Mesenchymal stem cell (in vitro differentiated cells and primary cell): ENCODE measurements at regions not wholly inside any gene's neighbourhood (a gene's known extent, or its start where the extent isn't known, plus 50 kb on each side); places are given as distances from the start of the nearest gene placed in this dataset.

Experiments
- DNase-seq: peaks from one replicate; pipeline ENCODE4 v3.0.0-alpha.2; 2013
- H2AFZ ChIP-seq: one replicate; pipeline ENCODE4 v1.6.1; 2013; ENCODE audit warnings: low read depth, mild to moderate bottlenecking, control low read depth, inconsistent platforms, low read length, moderate library complexity
- H2AK5ac ChIP-seq: 2 replicates; pipeline ENCODE4 v1.6.1; 2013; ENCODE audit warnings: low read length, moderate library complexity, mild to moderate bottlenecking, inconsistent platforms; ENCODE audit not compliant: severe bottlenecking
- H2BK120ac ChIP-seq: one replicate; pipeline ENCODE4 v1.6.1; 2013; ENCODE audit warnings: low read depth, mild to moderate bottlenecking, inconsistent platforms, low read length, moderate library complexity
- H2BK12ac ChIP-seq, 2 experiments: one replicate each; pipeline ENCODE4 v1.6.1; 2013; ENCODE audit warnings: inconsistent platforms in 2 of 2, low read length in 2 of 2, mild to moderate bottlenecking in 2 of 2, moderate library complexity in 2 of 2, control low read depth in 1 of 2
- H2BK15ac ChIP-seq: one replicate; pipeline ENCODE4 v1.6.1; 2013; ENCODE audit warnings: mild to moderate bottlenecking, low read depth, inconsistent platforms; ENCODE audit not compliant: poor library complexity, severe bottlenecking
- H2BK5ac ChIP-seq: 2 replicates; pipeline ENCODE4 v1.6.1; 2013; ENCODE audit warnings: low read depth, mild to moderate bottlenecking, low read length, control low read depth, inconsistent platforms; ENCODE audit not compliant: poor library complexity, severe bottlenecking
- H3K14ac ChIP-seq, 2 experiments: one replicate each; pipeline ENCODE4 v1.6.1; 2013; ENCODE audit warnings: inconsistent platforms in 2 of 2, low read length in 2 of 2, control low read depth in 1 of 2, mild to moderate bottlenecking in 1 of 2, moderate library complexity in 1 of 2
- H3K18ac ChIP-seq, 2 experiments: one replicate each; pipeline ENCODE4 v1.6.1; 2013; ENCODE audit warnings: inconsistent platforms in 2 of 2, low read length in 2 of 2, control low read depth in 1 of 2, low read depth in 1 of 2, mild to moderate bottlenecking in 1 of 2
- H3K23ac ChIP-seq, 2 experiments: one replicate each; pipeline ENCODE4 v1.6.1; 2013; ENCODE audit warnings: inconsistent platforms in 2 of 2, low read length in 2 of 2, mild to moderate bottlenecking in 2 of 2, moderate library complexity in 2 of 2, control low read depth in 1 of 2
- H3K27ac ChIP-seq: 2 replicates; pipeline ENCODE4 v1.5.1; 2013; ENCODE audit warnings: mild to moderate bottlenecking, moderate library complexity, low read length, control low read depth, inconsistent platforms; ENCODE audit not compliant: poor library complexity, severe bottlenecking
- H3K27me3 ChIP-seq, 2 experiments: 2 replicates each; pipeline versions ENCODE4 v1.6.1 to v1.7.0; 2013; ENCODE audit warnings: low read length in 2 of 2, mild to moderate bottlenecking in 2 of 2, moderate library complexity in 2 of 2, control low read depth in 1 of 2, inconsistent platforms in 1 of 2; ENCODE audit not compliant: control insufficient read depth in 1 of 2, insufficient read depth in 1 of 2
- H3K36me3 ChIP-seq, 2 experiments: 2 replicates each; pipeline versions ENCODE4 v1.6.1 to v1.7.0; 2013; ENCODE audit warnings: low read length in 2 of 2, control low read depth in 1 of 2, inconsistent platforms in 1 of 2, low read depth in 1 of 2, mild to moderate bottlenecking in 1 of 2; ENCODE audit not compliant: insufficient read depth in 2 of 2, control insufficient read depth in 1 of 2
- H3K4ac ChIP-seq, 2 experiments: one replicate each; pipeline ENCODE4 v1.6.1; 2013; ENCODE audit warnings: inconsistent platforms in 2 of 2, low read length in 2 of 2, mild to moderate bottlenecking in 2 of 2, moderate library complexity in 2 of 2, control low read depth in 1 of 2, low read depth in 1 of 2
- H3K4me1 ChIP-seq: 2 replicates; pipeline ENCODE4 v1.6.1; 2013; ENCODE audit warnings: low read depth, low read length, control low read depth; ENCODE audit not compliant: control insufficient read depth, insufficient read depth
- H3K4me2 ChIP-seq: 2 replicates; pipeline ENCODE4 v1.6.1; 2013; ENCODE audit warnings: low read length, mild to moderate bottlenecking, inconsistent platforms; ENCODE audit not compliant: poor library complexity, severe bottlenecking
- H3K4me3 ChIP-seq, 2 experiments: 2 replicates each; pipeline versions ENCODE4 v1.5.1 to v1.7.0; 2013; ENCODE audit warnings: low read length in 2 of 2, mild to moderate bottlenecking in 2 of 2, control low read depth in 1 of 2, low read depth in 1 of 2; ENCODE audit not compliant: insufficient read depth in 1 of 2
- H3K79me1 ChIP-seq: replicated peaks from 2 replicates; pipeline ENCODE4 v1.6.1; 2013; ENCODE audit warnings: mild to moderate bottlenecking, control low read depth, low read length, inconsistent platforms; ENCODE audit not compliant: poor library complexity, severe bottlenecking
- H3K9ac ChIP-seq: 2 replicates; pipeline ENCODE4 v1.7.0; 2013; ENCODE audit warnings: mild to moderate bottlenecking, low read length, moderate library complexity
- H3K9me3 ChIP-seq: 2 replicates; pipeline ENCODE4 v1.7.0; 2013; ENCODE audit warnings: mild to moderate bottlenecking, low read length; ENCODE audit not compliant: control insufficient read depth
- H4K8ac ChIP-seq: one replicate; pipeline ENCODE4 v1.6.1; 2013; ENCODE audit warnings: inconsistent platforms, mild to moderate bottlenecking, low read length, moderate library complexity
- H4K91ac ChIP-seq: one replicate; pipeline ENCODE4 v1.6.1; 2013; ENCODE audit warnings: mild to moderate bottlenecking, low read length, inconsistent platforms
- WGBS: methylation state at CpG from one replicate; pipeline ENCODE4 v1.1.7; 2013; ENCODE audit warnings: mixed read lengths; 5-methylcytosine and 5-hydroxymethylcytosine counted together

DNA sequence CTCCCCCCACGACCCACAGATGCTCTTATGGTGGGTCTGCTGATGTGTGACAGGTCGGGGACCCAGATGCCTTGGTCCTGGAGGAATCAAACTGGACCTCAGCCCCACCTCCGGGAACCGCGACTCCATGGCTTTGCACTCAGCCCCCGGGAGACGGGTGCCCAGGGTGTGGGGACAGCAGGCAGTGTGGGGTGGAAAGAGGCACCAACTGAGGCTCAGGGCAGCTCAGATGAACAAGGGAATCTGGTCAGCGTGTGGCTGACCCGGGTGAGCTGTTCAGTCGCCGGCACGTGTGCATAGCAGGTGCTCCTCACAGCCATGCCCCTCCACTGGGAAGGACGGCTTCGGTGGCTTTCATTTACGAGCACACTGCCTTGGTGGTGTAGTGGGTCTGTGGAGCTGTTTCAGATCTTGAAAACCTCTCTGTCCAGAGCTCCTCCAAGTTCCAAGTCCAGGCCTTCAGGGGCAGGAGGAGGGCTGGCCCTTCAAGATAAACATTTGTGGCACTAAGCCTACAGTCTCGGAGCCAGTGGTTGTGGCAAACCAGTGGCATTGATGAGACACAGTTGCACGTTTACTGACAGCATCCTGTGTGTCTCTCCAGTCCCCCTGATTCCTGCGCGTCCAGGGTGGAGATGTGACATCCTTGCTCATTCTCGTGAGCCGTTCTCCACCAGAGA lies 471.2 kb upstream of the HS6ST1 start:
- H3K9me3 ChIP-seq, result no peaks in the 10 kb centered on the region

DNA sequence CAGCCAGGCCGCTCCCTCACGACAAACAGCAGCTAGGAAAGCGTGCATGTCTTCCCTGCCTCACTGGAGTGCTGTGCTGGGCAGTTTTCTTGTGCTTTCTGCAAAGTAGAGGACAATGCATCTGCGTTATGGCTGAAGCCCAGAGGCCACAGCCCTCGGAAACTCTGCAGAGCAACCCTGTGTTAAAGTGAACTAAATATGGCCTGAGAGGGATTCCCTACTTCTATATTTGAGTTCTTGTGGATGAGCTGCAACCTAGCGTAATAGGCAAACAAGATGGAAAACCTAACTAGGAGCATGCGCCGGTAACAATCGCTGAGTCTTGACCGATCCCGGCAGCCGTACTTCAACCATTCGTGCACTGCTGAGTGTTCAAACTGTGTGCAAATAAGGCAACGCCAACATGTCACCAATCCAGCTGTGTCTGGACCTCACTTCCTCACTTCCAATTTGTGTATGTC lies 471.9 kb upstream of the HS6ST1 start:
- no peaks in the 10 kb centered on the region for H3K9me3 ChIP-seq
- H3K14ac ChIP-seq, result no peak overlapping the region
- H3K18ac ChIP-seq, result no peak overlapping the region
- no peak overlapping the region for H2BK5ac ChIP-seq
- no peak overlapping the region for H2BK120ac ChIP-seq
- H3K4me3 ChIP-seq, result no peak overlapping the region
- H2AK5ac ChIP-seq, result no peak overlapping the region
- H3K9ac ChIP-seq, result no peak overlapping the region
- H3K4me1 ChIP-seq, result peaks cover 3% of the 10 kb centered on the region
- DNase-seq, result no peak
- H2BK15ac ChIP-seq, result no peak overlapping the region
- H3K36me3 ChIP-seq, result no peaks in the 10 kb centered on the region
- 80% methylated on average over 13 of the region's 14 CpGs for WGBS
- H2AFZ ChIP-seq, result no peak overlapping the region
- H4K8ac ChIP-seq, result no peak overlapping the region
- H2BK12ac ChIP-seq, result no peak overlapping the region
- H3K4me2 ChIP-seq, result no peak overlapping the region
- H3K27me3 ChIP-seq, result peaks cover 0 to 32% of the 10 kb centered on the region in 2 experiments
- H3K27ac ChIP-seq, result no peak overlapping the region
- no peaks in the 10 kb centered on the region for H3K79me1 ChIP-seq
- no peak overlapping the region for H3K4ac ChIP-seq
- H4K91ac ChIP-seq, result no peak overlapping the region
- H3K23ac ChIP-seq, result no peak overlapping the region

More for the DNA sequence above, 471.2 kb upstream of the HS6ST1 start:
- H2BK120ac ChIP-seq, result no peak overlapping the region
- no peak overlapping the region for H3K9ac ChIP-seq
- no peak overlapping the region for H2BK12ac ChIP-seq
- DNase-seq, result no peak
- H2AFZ ChIP-seq, result no peak overlapping the region
- no peak overlapping the region for H3K23ac ChIP-seq
- peaks cover 3% of the 10 kb centered on the region for H3K4me1 ChIP-seq
- H3K4ac ChIP-seq, result no peak overlapping the region
- H3K27ac ChIP-seq, result no peak overlapping the region
- H3K79me1 ChIP-seq, result no peaks in the 10 kb centered on the region
- no peak overlapping the region for H3K4me3 ChIP-seq
- no peaks in the 10 kb centered on the region for H3K36me3 ChIP-seq
- no peak overlapping the region for H2BK5ac ChIP-seq
- no peak overlapping the region for H2AK5ac ChIP-seq
- H3K14ac ChIP-seq, result no peak overlapping the region
- no peak overlapping the region for H3K18ac ChIP-seq
- no peak overlapping the region for H4K8ac ChIP-seq
- no peak overlapping the region for H3K4me2 ChIP-seq
- peaks cover 0 to 27% of the 10 kb centered on the region in 2 experiments for H3K27me3 ChIP-seq
- WGBS, result 83% methylated on average over 21 of the region's 21 CpGs
- no peak overlapping the region for H2BK15ac ChIP-seq
- no peak overlapping the region for H4K91ac ChIP-seq

GRCh38 chr2:128791120-128791984 lies 472.7 kb upstream of the HS6ST1 start:
- Histone ChIP-seq H2BK120ac (no peak overlapping the region), H3K23ac (no peak overlapping the region), H2BK12ac (no peak overlapping the region), H3K9ac (no peak overlapping the region), H2AFZ (no peak overlapping the region), H4K8ac (no peak overlapping the region), H3K4ac (no peak overlapping the region), H3K36me3 (no peaks in the 10 kb centered on the region), H3K14ac (no peak overlapping the region), H3K9me3 (no peaks in the 10 kb centered on the region), H2BK5ac (no peak overlapping the region), H2AK5ac (no peak overlapping the region), H3K27ac (no peak overlapping the region), H3K18ac (no peak overlapping the region), H3K4me1 (peaks cover 3% of the 10 kb centered on the region), H3K4me2 (no peak overlapping the region), H3K27me3 (peaks cover 0 to 39% of the 10 kb centered on the region in 2 experiments), H2BK15ac (no peak overlapping the region), H3K79me1 (no peaks in the 10 kb centered on the region), H3K4me3 (no peak overlapping the region), H4K91ac (no peak overlapping the region)
- 89% methylated on average over 24 of the region's 24 CpGs for WGBS
- no peak for DNase-seq

DNA sequence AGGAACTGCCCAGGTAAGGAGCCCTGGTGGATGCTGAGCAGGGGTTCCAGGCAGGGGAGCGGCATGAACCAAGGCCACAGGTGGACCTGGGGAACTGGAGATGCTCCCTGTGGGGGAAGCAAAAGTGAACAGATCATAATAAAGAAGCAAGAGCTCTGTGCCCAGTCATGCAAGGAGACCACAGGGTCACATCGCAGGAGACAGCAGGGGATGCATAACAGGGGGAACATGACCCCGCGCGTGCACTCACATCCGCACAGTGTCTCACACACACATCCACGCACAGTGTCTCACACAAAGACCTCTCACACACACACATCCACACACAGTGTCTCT lies 473.3 kb upstream of the HS6ST1 start:
- H3K4ac ChIP-seq, result no peak overlapping the region
- H4K8ac ChIP-seq, result no peak overlapping the region
- peaks cover 0 to 45% of the 10 kb centered on the region in 2 experiments for H3K27me3 ChIP-seq
- no peak overlapping the region for H2AFZ ChIP-seq
- WGBS, result 81% methylated on average over 7 of the region's 7 CpGs
- H4K91ac ChIP-seq, result no peak overlapping the region
- H3K79me1 ChIP-seq, result no peaks in the 10 kb centered on the region
- no peak overlapping the region for H2BK5ac ChIP-seq
- no peaks in the 10 kb centered on the region for H3K36me3 ChIP-seq
- no peaks in the 10 kb centered on the region for H3K9me3 ChIP-seq
- H3K23ac ChIP-seq, result no peak overlapping the region
- H2BK15ac ChIP-seq, result no peak overlapping the region
- no peak overlapping the region for H3K9ac ChIP-seq
- no peak overlapping the region for H3K4me2 ChIP-seq
- no peak for DNase-seq
- H3K4me3 ChIP-seq, result no peak overlapping the region
- H3K14ac ChIP-seq, result no peak overlapping the region
- no peak overlapping the region for H2BK120ac ChIP-seq
- H3K4me1 ChIP-seq, result peaks cover 1% of the 10 kb centered on the region
- no peak overlapping the region for H3K18ac ChIP-seq
- H3K27ac ChIP-seq, result no peak overlapping the region
- no peak overlapping the region for H2BK12ac ChIP-seq
- H2AK5ac ChIP-seq, result no peak overlapping the region
